ENCODE measurements at regions not wholly inside any gene's neighbourhood (a gene's known extent, or its start where the extent isn't known, plus 50 kb on each side); places are given as distances from the start of the nearest gene placed in this dataset.

GRCh38 chr3:107931326-107931725 is 159.5 kb downstream of the CD47 start:
- no peaks in the 10 kb centered on the region for H3K9me2 ChIP-seq (ENCODE audit: insufficient read depth, low read length)
- H3K27ac ChIP-seq (ENCODE audit: low read length), result no peak overlapping the region
- no peaks in the 10 kb centered on the region for H4K20me1 ChIP-seq (ENCODE audit: insufficient read depth)
- no peaks in the 10 kb centered on the region for H3K79me2 ChIP-seq (replicated peaks; ENCODE audit: insufficient read depth, low read length)
- peaks cover 6% of the 10 kb centered on the region for H3K27me3 ChIP-seq (ENCODE audit: insufficient read depth, low read depth, low read length)
- H3K4me3 ChIP-seq (ENCODE audit: low read length), result no peak overlapping the region
- H3K9ac ChIP-seq (ENCODE audit: low read length), result no peak overlapping the region
- no peaks in the 10 kb centered on the region for H3K9me3 ChIP-seq (ENCODE audit: low read length)
- no peak overlapping the region for H3K4me2 ChIP-seq (ENCODE audit: low read length)
- H3K36me3 ChIP-seq (ENCODE audit: insufficient read depth, low read length), result no peaks in the 10 kb centered on the region
- no peak overlapping the region for H2AFZ ChIP-seq (ENCODE audit: low read depth, low read length)
- TF ChIP-seq EZH2 (IDR thresholded peaks at IDR 0.05; ENCODE audit: borderline replicate concordance, insufficient read depth, low read length, poor library complexity, severe bottlenecking), result no peak
- TF ChIP-seq, protein P1, sequence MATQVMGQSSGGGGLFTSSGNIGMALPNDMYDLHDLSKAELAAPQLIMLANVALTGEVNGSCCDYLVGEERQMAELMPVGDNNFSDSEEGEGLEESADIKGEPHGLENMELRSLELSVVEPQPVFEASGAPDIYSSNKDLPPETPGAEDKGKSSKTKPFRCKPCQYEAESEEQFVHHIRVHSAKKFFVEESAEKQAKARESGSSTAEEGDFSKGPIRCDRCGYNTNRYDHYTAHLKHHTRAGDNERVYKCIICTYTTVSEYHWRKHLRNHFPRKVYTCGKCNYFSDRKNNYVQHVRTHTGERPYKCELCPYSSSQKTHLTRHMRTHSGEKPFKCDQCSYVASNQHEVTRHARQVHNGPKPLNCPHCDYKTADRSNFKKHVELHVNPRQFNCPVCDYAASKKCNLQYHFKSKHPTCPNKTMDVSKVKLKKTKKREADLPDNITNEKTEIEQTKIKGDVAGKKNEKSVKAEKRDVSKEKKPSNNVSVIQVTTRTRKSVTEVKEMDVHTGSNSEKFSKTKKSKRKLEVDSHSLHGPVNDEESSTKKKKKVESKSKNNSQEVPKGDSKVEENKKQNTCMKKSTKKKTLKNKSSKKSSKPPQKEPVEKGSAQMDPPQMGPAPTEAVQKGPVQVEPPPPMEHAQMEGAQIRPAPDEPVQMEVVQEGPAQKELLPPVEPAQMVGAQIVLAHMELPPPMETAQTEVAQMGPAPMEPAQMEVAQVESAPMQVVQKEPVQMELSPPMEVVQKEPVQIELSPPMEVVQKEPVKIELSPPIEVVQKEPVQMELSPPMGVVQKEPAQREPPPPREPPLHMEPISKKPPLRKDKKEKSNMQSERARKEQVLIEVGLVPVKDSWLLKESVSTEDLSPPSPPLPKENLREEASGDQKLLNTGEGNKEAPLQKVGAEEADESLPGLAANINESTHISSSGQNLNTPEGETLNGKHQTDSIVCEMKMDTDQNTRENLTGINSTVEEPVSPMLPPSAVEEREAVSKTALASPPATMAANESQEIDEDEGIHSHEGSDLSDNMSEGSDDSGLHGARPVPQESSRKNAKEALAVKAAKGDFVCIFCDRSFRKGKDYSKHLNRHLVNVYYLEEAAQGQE (IDR thresholded peaks at IDR 0.05; ENCODE audit: borderline replicate concordance), result no peak
- TF ChIP-seq RAD21 (conservative IDR thresholded peaks at IDR 0.05), result no peak
- TF ChIP-seq POLR2AphosphoS5 (IDR thresholded peaks at IDR 0.05), result no peak
- TF ChIP-seq EP300 (conservative IDR thresholded peaks at IDR 0.05; ENCODE audit: poor library complexity, severe bottlenecking), result no peak
- TF ChIP-seq TAF1 (IDR thresholded peaks at IDR 0.05; ENCODE audit: low read depth), result no peak
- TF ChIP-seq MXI1 (conservative IDR thresholded peaks at IDR 0.05; ENCODE audit: poor library complexity, severe bottlenecking), result no peak
- TF ChIP-seq, protein P2, sequence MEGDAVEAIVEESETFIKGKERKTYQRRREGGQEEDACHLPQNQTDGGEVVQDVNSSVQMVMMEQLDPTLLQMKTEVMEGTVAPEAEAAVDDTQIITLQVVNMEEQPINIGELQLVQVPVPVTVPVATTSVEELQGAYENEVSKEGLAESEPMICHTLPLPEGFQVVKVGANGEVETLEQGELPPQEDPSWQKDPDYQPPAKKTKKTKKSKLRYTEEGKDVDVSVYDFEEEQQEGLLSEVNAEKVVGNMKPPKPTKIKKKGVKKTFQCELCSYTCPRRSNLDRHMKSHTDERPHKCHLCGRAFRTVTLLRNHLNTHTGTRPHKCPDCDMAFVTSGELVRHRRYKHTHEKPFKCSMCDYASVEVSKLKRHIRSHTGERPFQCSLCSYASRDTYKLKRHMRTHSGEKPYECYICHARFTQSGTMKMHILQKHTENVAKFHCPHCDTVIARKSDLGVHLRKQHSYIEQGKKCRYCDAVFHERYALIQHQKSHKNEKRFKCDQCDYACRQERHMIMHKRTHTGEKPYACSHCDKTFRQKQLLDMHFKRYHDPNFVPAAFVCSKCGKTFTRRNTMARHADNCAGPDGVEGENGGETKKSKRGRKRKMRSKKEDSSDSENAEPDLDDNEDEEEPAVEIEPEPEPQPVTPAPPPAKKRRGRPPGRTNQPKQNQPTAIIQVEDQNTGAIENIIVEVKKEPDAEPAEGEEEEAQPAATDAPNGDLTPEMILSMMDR (IDR thresholded peaks at IDR 0.05; ENCODE audit: poor library complexity, severe bottlenecking), result no peak
- TF ChIP-seq SMC3 (conservative IDR thresholded peaks at IDR 0.05; ENCODE audit: poor library complexity), result no peak
- H3F3A ChIP-seq (ENCODE audit: insufficient read depth, low read length, poor library complexity, severe bottlenecking), result no peaks in the 10 kb centered on the region

GRCh38 chr3:107929088-107929487 is 161.7 kb downstream of the CD47 start:
- no peaks in the 10 kb centered on the region for H3F3A ChIP-seq (ENCODE audit: insufficient read depth, low read length, poor library complexity, severe bottlenecking)
- H3K79me2 ChIP-seq (replicated peaks; ENCODE audit: insufficient read depth, low read length), result no peaks in the 10 kb centered on the region
- peaks cover 6% of the 10 kb centered on the region for H3K27me3 ChIP-seq (ENCODE audit: insufficient read depth, low read depth, low read length)
- H3K9me3 ChIP-seq (ENCODE audit: low read length), result no peaks in the 10 kb centered on the region
- TF ChIP-seq EP300 (conservative IDR thresholded peaks at IDR 0.05; ENCODE audit: poor library complexity, severe bottlenecking) (no peak), POLR2AphosphoS5 (IDR thresholded peaks at IDR 0.05) (no peak), TAF1 (IDR thresholded peaks at IDR 0.05; ENCODE audit: low read depth) (no peak), RAD21 (conservative IDR thresholded peaks at IDR 0.05) (no peak), EZH2 (IDR thresholded peaks at IDR 0.05; ENCODE audit: borderline replicate concordance, insufficient read depth, low read length, poor library complexity, severe bottlenecking) (no peak), MXI1 (conservative IDR thresholded peaks at IDR 0.05; ENCODE audit: poor library complexity, severe bottlenecking) (no peak), SMC3 (conservative IDR thresholded peaks at IDR 0.05; ENCODE audit: poor library complexity) (no peak)
- TF ChIP-seq, protein P2 (IDR thresholded peaks at IDR 0.05; ENCODE audit: poor library complexity, severe bottlenecking), result no peak
- TF ChIP-seq, protein P1 (IDR thresholded peaks at IDR 0.05; ENCODE audit: borderline replicate concordance), result no peak
- H3K27ac ChIP-seq (ENCODE audit: low read length), result no peak overlapping the region
- no peak overlapping the region for H3K4me2 ChIP-seq (ENCODE audit: low read length)
- H3K36me3 ChIP-seq (ENCODE audit: insufficient read depth, low read length), result no peaks in the 10 kb centered on the region
- no peak overlapping the region for H3K9ac ChIP-seq (ENCODE audit: low read length)
- H4K20me1 ChIP-seq (ENCODE audit: insufficient read depth), result no peaks in the 10 kb centered on the region
- H3K9me2 ChIP-seq (ENCODE audit: insufficient read depth, low read length), result no peaks in the 10 kb centered on the region
- no peak overlapping the region for H3K4me3 ChIP-seq (ENCODE audit: low read length)
- H2AFZ ChIP-seq (ENCODE audit: low read depth, low read length), result no peak overlapping the region
